ENCODE measurements at regions not wholly inside any gene's neighbourhood (a gene's known extent, or its start where the extent isn't known, plus 50 kb on each side); places are given as distances from the start of the nearest gene placed in this dataset.

GRCh38 chr5:31124651-31125305, 68.7 kb upstream of the CDH6 start:
- Histone ChIP-seq H4K91ac (ENCODE audit: insufficient read length, low read depth, low read length) (no peak overlapping the region), H3K23ac (ENCODE audit: insufficient read length, low read depth, low read length) (no peak overlapping the region), H3T11ph (ENCODE audit: low read length) (no peak overlapping the region), H3K9me3 (ENCODE audit: control insufficient read depth, low read depth, low read length) (no peaks in the 10 kb centered on the region), H3K23me2 (ENCODE audit: insufficient read length, low read depth, low read length, poor library complexity, severe bottlenecking) (no peaks in the 10 kb centered on the region), H2BK20ac (ENCODE audit: low read depth, low read length, poor library complexity, severe bottlenecking) (no peak overlapping the region), H2BK15ac (ENCODE audit: low read depth, low read length) (no peak overlapping the region), H4K5ac (ENCODE audit: insufficient read length, low read depth, low read length) (no peak overlapping the region), H3K9ac (ENCODE audit: extremely low read depth, insufficient read length, low read length) (no peak overlapping the region), H2BK120ac (ENCODE audit: low read depth, low read length, poor library complexity, severe bottlenecking) (no peak overlapping the region), H3K27me3 (ENCODE audit: insufficient read depth, low read length) (no peaks in the 10 kb centered on the region), H2AK5ac (ENCODE audit: insufficient read length, low read length) (no peak overlapping the region), H3K79me1 (ENCODE audit: insufficient read depth, low read depth, low read length, poor library complexity, severe bottlenecking) (no peaks in the 10 kb centered on the region), H3K18ac (ENCODE audit: insufficient read length, low read depth, low read length) (no peak overlapping the region), H3K4me2 (ENCODE audit: insufficient read depth, insufficient read length, low read length) (no peak overlapping the region), H3K4me1 (ENCODE audit: insufficient read depth, low read length) (no peaks in the 10 kb centered on the region), H3K56ac (ENCODE audit: insufficient read length, low read depth, low read length) (no peak overlapping the region), H2BK12ac (ENCODE audit: insufficient read length, low read depth, low read length) (no peak overlapping the region), H2AFZ (ENCODE audit: low read length) (no peak overlapping the region), H2BK5ac (ENCODE audit: insufficient read length, low read length) (no peak overlapping the region), H3K79me2 (ENCODE audit: insufficient read depth, low read length) (no peaks in the 10 kb centered on the region), H4K8ac (replicated peaks; ENCODE audit: insufficient read length, low read depth, low read length) (no peak overlapping the region), H4K20me1 (ENCODE audit: control insufficient read depth, insufficient read depth, insufficient read length) (no peaks in the 10 kb centered on the region), H3K4ac (ENCODE audit: low read depth, low read length) (no peak overlapping the region), H3K27ac (ENCODE audit: insufficient read length, low read depth, low read length) (no peak overlapping the region), H3K14ac (ENCODE audit: insufficient read depth, low read length) (no peak overlapping the region)
- Mint-ChIP-seq H3K4me1 (no peaks in the 10 kb centered on the region), H3K27ac (no peak overlapping the region), H3K27me3 (ENCODE audit: low read depth) (no peaks in the 10 kb centered on the region; the same call in 1 of the 2 replicates), H3K9me3 (peaks cover 0 to 3% of the 10 kb centered on the region in 2 experiments; a peak in 2 of 5 replicates), H3K4me3 (no peak overlapping the region), H3K36me3 (ENCODE audit: insufficient read depth in 1 of 3, low read depth in 3 of 3) (peaks cover 0 to 8% (median 6%) of the 10 kb centered on the region in 3 experiments; a peak in 5 of 7 replicates)
- no peak for TF ChIP-seq CTCF (conservative IDR thresholded peaks at IDR 0.05)
- WGBS (ENCODE audit: extremely low coverage, insufficient read length, low lambda C conversion rate) = no CpG with 5 or more reads among the region's 5 CpGs
- no peak for DNase-seq

Data from H9 (cell line).